Keratinocyte (primary cell): ENCODE measurements at regions not wholly inside any gene's neighbourhood (a gene's known extent, or its start where the extent isn't known, plus 50 kb on each side); places are given as distances from the start of the nearest gene placed in this dataset.

Experiments
- DNase-seq: peaks from one replicate; pipeline ENCODE4 v3.0.0-alpha.2; 2011; ENCODE audit warnings: low read depth, missing footprints, low spot score
- FAIRE-seq: peaks from 2 replicates; lab custom pipeline; 2011; peaks lifted over from hg19 to GRCh38; lab: Jason Lieb, UNC
- H2AFZ ChIP-seq: 2 replicates; pipeline ENCODE4 v1.6.0; 2012; ENCODE audit warnings: low read length, control low read depth, inconsistent platforms; ENCODE audit not compliant: control insufficient read depth
- H3K27ac ChIP-seq: 2 replicates; pipeline ENCODE4 v1.5.1; 2011; ENCODE audit warnings: low read length; ENCODE audit not compliant: control insufficient read depth, insufficient read depth
- H3K27me3 ChIP-seq: 3 replicates; pipeline ENCODE4 v1.6.0; 2011; ENCODE audit warnings: low read length; ENCODE audit not compliant: control insufficient read depth, insufficient read depth; ENCODE audit errors: extremely low read depth
- H3K36me3 ChIP-seq, 2 experiments: 2 replicates in 1 of 2; 3 replicates in 1 of 2; pipeline ENCODE4 v1.5.1; 2011; ENCODE audit warnings: low read length in 2 of 2, mild to moderate bottlenecking in 1 of 2; ENCODE audit not compliant: control insufficient read depth in 2 of 2, insufficient read depth in 2 of 2; ENCODE audit errors: extremely low read depth in 1 of 2
- H3K4me1 ChIP-seq: 3 replicates; pipeline ENCODE4 v1.5.1; 2011; ENCODE audit warnings: low read length; ENCODE audit not compliant: control insufficient read depth, insufficient read depth; ENCODE audit errors: extremely low read depth
- H3K4me2 ChIP-seq: 3 replicates; pipeline ENCODE4 v1.6.0; 2011; ENCODE audit warnings: low read depth, low read length; ENCODE audit not compliant: control insufficient read depth, insufficient read depth; ENCODE audit errors: extremely low read depth
- H3K4me3 ChIP-seq, 3 experiments: fragments of 200-600 bp in 1 of 3; sonication (generic) in 1 of 3; 2 replicates in 2 of 3; 3 replicates in 1 of 3; pipeline ENCODE4 v1.5.1; 2011 to 2016; ENCODE audit warnings: low read length in 3 of 3, mild to moderate bottlenecking in 3 of 3, control low read depth in 2 of 3, inconsistent platforms in 1 of 3, low read depth in 1 of 3, mixed read lengths in 1 of 3, mixed run types in 1 of 3, moderate library complexity in 1 of 3; ENCODE audit not compliant: control insufficient read depth in 2 of 3, insufficient read depth in 2 of 3; ENCODE audit errors: extremely low read depth in 1 of 3
- H3K79me2 ChIP-seq: 2 replicates; pipeline ENCODE4 v1.6.0; 2012; ENCODE audit warnings: low read length; ENCODE audit not compliant: control insufficient read depth, insufficient read depth
- H3K9ac ChIP-seq: 3 replicates; pipeline ENCODE4 v1.6.0; 2011; ENCODE audit warnings: low read length; ENCODE audit not compliant: control insufficient read depth, insufficient read depth; ENCODE audit errors: extremely low read depth
- H3K9me1 ChIP-seq: 3 replicates; pipeline ENCODE4 v1.6.0; 2011; ENCODE audit warnings: low read length; ENCODE audit not compliant: control insufficient read depth, insufficient read depth; ENCODE audit errors: extremely low read depth
- H3K9me3 ChIP-seq: 2 replicates; pipeline ENCODE4 v1.5.1; 2012; ENCODE audit warnings: low read depth, low read length; ENCODE audit not compliant: control insufficient read depth
- H4K20me1 ChIP-seq: 3 replicates; pipeline ENCODE4 v1.6.0; 2011; ENCODE audit warnings: low read length; ENCODE audit not compliant: control insufficient read depth, insufficient read depth; ENCODE audit errors: extremely low read depth
- EZH2 ChIP-seq: IDR thresholded peaks from one replicate; pipeline ENCODE4 v1.6.1; 2012; ENCODE audit warnings: inconsistent platforms, mild to moderate bottlenecking, low read length, moderate library complexity
- dilution Hi-C: fragments of 300-500 bp; cut with MboI; formaldehyde crosslinking; loops from one replicate; pipeline ENCODE4 v1.7.0; 2020; ENCODE audit warnings: low sequenced_read_pairs; ENCODE audit not compliant: extremely low pct_ligation_motif_present
- TF ChIP-seq, protein P1 (sequence below), 3 experiments: IDR thresholded peaks in 1 of 3; conservative IDR thresholded peaks in 1 of 3; optimal IDR thresholded peaks in 1 of 3; 2 replicates in 2 of 3; 3 replicates in 1 of 3; pipeline versions ENCODE3 to v1.5.1; 2011; ENCODE audit warnings: low read length in 3 of 3, mild to moderate bottlenecking in 3 of 3, moderate library complexity in 2 of 3, control low read depth in 1 of 3, inconsistent platforms in 1 of 3; ENCODE audit not compliant: insufficient read depth in 2 of 3; ENCODE audit errors: extremely low read depth in 1 of 3

DNA sequence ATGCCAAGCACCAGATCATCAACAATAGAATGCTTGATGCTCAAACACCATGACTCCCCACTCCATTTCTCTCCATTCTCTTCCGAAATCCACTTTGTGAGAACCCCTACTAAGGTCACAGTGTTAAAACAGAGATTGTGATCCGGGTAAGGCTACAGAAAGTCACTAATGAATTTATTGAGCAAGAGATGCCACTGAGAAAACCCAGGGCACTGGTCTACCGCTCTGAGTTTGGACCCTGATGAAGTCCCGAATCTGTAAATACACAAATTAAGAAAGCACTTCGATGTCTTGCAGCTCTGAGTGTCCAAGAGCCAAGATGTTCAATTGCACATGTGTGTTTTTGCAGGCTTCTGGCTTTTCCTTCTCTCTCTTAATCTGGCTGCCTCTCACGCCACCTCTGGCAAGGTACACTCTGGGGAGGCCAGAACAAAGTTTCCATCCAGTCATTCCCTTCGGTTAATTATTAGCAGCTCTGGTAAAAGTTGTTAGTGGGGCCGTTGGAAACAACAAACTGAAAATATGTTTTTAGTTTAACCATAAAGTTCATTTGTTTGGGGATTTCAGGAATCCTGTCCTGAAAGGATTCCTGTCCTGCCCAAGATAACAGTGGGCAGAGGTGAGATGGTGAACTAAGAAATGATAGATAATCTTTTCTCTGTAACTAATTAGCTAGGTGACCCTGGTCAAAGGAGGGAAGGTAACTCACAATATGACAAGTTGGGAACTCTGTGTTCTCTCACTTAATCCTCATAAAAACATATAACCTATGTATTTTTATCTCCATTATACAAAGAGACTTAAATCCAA, 75.4 kb downstream of the BTG1 start:
- no peaks in the 10 kb centered on the region for H3K27me3 ChIP-seq
- no peaks in the 10 kb centered on the region for H3K79me2 ChIP-seq
- H4K20me1 ChIP-seq = no peaks in the 10 kb centered on the region
- H3K36me3 ChIP-seq = no peaks in the 10 kb centered on the region
- no peak overlapping the region for H3K9ac ChIP-seq
- FAIRE-seq (no peak), DNase-seq (no peak)
- no peaks in the 10 kb centered on the region for H3K9me1 ChIP-seq
- no peak overlapping the region for H3K27ac ChIP-seq
- no peak overlapping the region for H2AFZ ChIP-seq
- H3K4me1 ChIP-seq = peaks cover under 1% of the 10 kb centered on the region
- dilution Hi-C loops = no loop called here
- no peak overlapping the region for H3K4me3 ChIP-seq
- TF ChIP-seq, protein P1, sequence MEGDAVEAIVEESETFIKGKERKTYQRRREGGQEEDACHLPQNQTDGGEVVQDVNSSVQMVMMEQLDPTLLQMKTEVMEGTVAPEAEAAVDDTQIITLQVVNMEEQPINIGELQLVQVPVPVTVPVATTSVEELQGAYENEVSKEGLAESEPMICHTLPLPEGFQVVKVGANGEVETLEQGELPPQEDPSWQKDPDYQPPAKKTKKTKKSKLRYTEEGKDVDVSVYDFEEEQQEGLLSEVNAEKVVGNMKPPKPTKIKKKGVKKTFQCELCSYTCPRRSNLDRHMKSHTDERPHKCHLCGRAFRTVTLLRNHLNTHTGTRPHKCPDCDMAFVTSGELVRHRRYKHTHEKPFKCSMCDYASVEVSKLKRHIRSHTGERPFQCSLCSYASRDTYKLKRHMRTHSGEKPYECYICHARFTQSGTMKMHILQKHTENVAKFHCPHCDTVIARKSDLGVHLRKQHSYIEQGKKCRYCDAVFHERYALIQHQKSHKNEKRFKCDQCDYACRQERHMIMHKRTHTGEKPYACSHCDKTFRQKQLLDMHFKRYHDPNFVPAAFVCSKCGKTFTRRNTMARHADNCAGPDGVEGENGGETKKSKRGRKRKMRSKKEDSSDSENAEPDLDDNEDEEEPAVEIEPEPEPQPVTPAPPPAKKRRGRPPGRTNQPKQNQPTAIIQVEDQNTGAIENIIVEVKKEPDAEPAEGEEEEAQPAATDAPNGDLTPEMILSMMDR (optimal IDR thresholded peaks at IDR 0.05 in 1 of 3, IDR thresholded peaks at IDR 0.05 in 1 of 3, conservative IDR thresholded peaks at IDR 0.05 in 1 of 3; ENCODE audit: extremely low read depth in 1 of 3, insufficient read depth in 2 of 3, low read length in 3 of 3) = no peak
- TF ChIP-seq EZH2 = no peak
- no peak overlapping the region for H3K4me2 ChIP-seq
- no peaks in the 10 kb centered on the region for H3K9me3 ChIP-seq

DNA sequence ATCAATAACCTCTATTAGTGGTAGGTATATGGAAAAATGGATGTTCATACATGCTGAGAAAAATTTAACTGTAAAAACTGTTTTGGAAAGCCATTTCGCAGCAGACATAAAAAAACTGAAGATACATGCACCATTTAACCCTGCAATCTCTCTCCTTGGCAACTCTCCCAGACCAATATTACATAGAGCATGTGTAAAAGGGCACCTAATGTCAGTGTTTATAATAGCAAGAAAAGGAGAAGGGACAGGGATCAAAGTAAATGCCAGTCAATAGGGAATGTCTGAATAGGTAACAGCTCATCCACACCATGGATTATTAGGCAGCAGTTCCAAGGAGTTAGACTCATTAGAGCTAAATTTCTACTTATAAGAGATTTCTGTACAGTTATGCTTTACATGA, 77.2 kb downstream of the BTG1 start:
- Histone ChIP-seq H3K4me3 (no peak overlapping the region), H2AFZ (no peak overlapping the region), H3K9me1 (no peaks in the 10 kb centered on the region), H3K4me2 (no peak overlapping the region), H4K20me1 (no peaks in the 10 kb centered on the region), H3K27me3 (no peaks in the 10 kb centered on the region), H3K9ac (no peak overlapping the region), H3K79me2 (no peaks in the 10 kb centered on the region), H3K4me1 (peaks cover 5% of the 10 kb centered on the region), H3K27ac (no peak overlapping the region), H3K9me3 (no peaks in the 10 kb centered on the region), H3K36me3 (no peaks in the 10 kb centered on the region)
- no peak for DNase-seq
- TF ChIP-seq EZH2 = no peak
- TF ChIP-seq, protein P1 (optimal IDR thresholded peaks at IDR 0.05 in 1 of 3, IDR thresholded peaks at IDR 0.05 in 1 of 3, conservative IDR thresholded peaks at IDR 0.05 in 1 of 3; ENCODE audit: extremely low read depth in 1 of 3, insufficient read depth in 2 of 3, low read length in 3 of 3) = no peak
- FAIRE-seq = no peak
- dilution Hi-C loops = no loop called here
